A673 (cell line): ENCODE measurements at regions not wholly inside any gene's neighbourhood (a gene's known extent, or its start where the extent isn't known, plus 50 kb on each side); places are given as distances from the start of the nearest gene placed in this dataset.

Source experiments
- EZH2 ChIP-seq: fragments of 200-600 bp; sonication (generic); IDR thresholded peaks from 2 replicates; pipeline ENCODE4 v1.6.1; 2017; ENCODE audit warnings: borderline replicate concordance, low read depth, mild to moderate bottlenecking, mixed read lengths, antibody characterized with exemption, low read length; ENCODE audit not compliant: poor library complexity, severe bottlenecking
- TF ChIP-seq, protein P1 (sequence below): fragments of 300-800, 200-600 bp; sonication (generic); conservative IDR thresholded peaks from 2 replicates; pipeline ENCODE4 v1.5.1; 2017; ENCODE audit warnings: low read depth, mild to moderate bottlenecking, antibody characterized with exemption, low read length, moderate library complexity, mixed read lengths

DNA sequence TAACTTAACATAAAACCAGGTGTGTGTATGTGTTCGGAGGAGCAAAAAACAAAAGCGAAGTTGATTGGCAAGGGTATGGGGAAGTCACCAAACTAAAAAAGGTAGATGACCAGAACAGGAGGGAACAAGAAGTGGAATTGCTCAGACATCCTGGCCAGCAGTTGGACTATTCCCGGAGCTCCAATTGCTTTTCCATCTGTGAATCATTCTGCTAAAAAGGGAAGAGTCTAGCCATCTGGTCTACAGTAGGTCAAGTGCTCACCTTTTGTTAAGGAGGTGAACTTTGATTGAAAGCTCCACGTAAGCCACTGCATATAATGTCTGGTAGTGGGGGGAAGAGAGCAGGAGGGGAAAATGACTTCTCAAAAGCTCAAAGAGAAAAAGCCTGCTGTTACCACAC, 50.0 kb upstream of the BET1 start:
- TF ChIP-seq, protein P1, sequence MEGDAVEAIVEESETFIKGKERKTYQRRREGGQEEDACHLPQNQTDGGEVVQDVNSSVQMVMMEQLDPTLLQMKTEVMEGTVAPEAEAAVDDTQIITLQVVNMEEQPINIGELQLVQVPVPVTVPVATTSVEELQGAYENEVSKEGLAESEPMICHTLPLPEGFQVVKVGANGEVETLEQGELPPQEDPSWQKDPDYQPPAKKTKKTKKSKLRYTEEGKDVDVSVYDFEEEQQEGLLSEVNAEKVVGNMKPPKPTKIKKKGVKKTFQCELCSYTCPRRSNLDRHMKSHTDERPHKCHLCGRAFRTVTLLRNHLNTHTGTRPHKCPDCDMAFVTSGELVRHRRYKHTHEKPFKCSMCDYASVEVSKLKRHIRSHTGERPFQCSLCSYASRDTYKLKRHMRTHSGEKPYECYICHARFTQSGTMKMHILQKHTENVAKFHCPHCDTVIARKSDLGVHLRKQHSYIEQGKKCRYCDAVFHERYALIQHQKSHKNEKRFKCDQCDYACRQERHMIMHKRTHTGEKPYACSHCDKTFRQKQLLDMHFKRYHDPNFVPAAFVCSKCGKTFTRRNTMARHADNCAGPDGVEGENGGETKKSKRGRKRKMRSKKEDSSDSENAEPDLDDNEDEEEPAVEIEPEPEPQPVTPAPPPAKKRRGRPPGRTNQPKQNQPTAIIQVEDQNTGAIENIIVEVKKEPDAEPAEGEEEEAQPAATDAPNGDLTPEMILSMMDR = no peak
- no peak for TF ChIP-seq EZH2
